Stomach (tissue), 4 donors: ENCODE measurements at regions not wholly inside any gene's neighbourhood (a gene's known extent, or its start where the extent isn't known, plus 50 kb on each side); places are given as distances from the start of the nearest gene placed in this dataset.
"Not testable (repeated sequence)": the region's sequence is repeated elsewhere in the genome, so short reads cannot be mapped to it uniquely, and the experiment has no call there.

Source experiments
- POLR2A ChIP-seq, 4 donors: fragments of 450-650 bp; IDR thresholded peaks; one replicate each; pipeline ENCODE4 v1.6.1; 2016; ENCODE audit warnings: antibody characterized with exemption in 4 of 4, control low read depth in 2 of 4, mild to moderate bottlenecking in 1 of 4, moderate library complexity in 1 of 4
- TF ChIP-seq, protein P1 (sequence below), 7 experiments: fragments of 450-650 bp in 4 of 7; fragments of 200-600 bp in 3 of 7; sonication (generic) in 3 of 7; IDR thresholded peaks; one replicate each; pipeline ENCODE4 v1.5.1; 2016 to 2019; ENCODE audit warnings: antibody characterized with exemption in 7 of 7, control low read depth in 2 of 7, mild to moderate bottlenecking in 1 of 7

DNA sequence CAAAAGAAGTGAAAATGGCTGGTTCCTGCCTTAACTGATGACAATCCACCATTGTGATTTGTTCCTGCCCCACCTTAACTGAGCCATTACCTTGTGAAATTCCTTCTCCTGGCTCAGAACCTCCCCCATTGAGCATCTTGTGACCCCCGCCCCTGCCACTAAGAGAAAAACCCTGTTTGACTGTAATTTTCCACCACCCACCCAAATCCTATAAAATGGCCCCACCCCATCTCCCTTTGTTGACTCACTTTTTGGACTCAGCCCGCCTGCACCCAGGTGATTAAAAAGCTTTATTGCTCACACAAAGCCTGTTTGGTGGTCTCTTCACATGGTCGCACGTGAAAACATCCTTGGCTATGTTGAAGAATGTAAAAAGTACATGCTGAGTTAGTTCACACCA, 197.6 kb upstream of the FBN2 start:
- TF ChIP-seq, protein P1, sequence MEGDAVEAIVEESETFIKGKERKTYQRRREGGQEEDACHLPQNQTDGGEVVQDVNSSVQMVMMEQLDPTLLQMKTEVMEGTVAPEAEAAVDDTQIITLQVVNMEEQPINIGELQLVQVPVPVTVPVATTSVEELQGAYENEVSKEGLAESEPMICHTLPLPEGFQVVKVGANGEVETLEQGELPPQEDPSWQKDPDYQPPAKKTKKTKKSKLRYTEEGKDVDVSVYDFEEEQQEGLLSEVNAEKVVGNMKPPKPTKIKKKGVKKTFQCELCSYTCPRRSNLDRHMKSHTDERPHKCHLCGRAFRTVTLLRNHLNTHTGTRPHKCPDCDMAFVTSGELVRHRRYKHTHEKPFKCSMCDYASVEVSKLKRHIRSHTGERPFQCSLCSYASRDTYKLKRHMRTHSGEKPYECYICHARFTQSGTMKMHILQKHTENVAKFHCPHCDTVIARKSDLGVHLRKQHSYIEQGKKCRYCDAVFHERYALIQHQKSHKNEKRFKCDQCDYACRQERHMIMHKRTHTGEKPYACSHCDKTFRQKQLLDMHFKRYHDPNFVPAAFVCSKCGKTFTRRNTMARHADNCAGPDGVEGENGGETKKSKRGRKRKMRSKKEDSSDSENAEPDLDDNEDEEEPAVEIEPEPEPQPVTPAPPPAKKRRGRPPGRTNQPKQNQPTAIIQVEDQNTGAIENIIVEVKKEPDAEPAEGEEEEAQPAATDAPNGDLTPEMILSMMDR (IDR thresholded peaks at IDR 0.05) = not testable (repeated sequence)
- TF ChIP-seq POLR2A (IDR thresholded peaks at IDR 0.05) = not testable (repeated sequence)
